Stimulated activated CD4-positive, alpha-beta T cell treated with anti-CD3 and anti-CD28 coated beads, Interleukin-12 subunit alpha, Interleukin-12 subunit beta, amount 100 ng/mL, for 48 hours (primary cell): ENCODE measurements at regions not wholly inside any gene's neighbourhood (a gene's known extent, or its start where the extent isn't known, plus 50 kb on each side); places are given as distances from the start of the nearest gene placed in this dataset.

ENCODE experiments used
- DNase-seq, 3 donors: peaks; one replicate each; pipeline ENCODE4 v3.0.0-alpha.2; 2020; ENCODE audit warnings: low read depth in 2 of 3, low spot score in 1 of 3

DNA sequence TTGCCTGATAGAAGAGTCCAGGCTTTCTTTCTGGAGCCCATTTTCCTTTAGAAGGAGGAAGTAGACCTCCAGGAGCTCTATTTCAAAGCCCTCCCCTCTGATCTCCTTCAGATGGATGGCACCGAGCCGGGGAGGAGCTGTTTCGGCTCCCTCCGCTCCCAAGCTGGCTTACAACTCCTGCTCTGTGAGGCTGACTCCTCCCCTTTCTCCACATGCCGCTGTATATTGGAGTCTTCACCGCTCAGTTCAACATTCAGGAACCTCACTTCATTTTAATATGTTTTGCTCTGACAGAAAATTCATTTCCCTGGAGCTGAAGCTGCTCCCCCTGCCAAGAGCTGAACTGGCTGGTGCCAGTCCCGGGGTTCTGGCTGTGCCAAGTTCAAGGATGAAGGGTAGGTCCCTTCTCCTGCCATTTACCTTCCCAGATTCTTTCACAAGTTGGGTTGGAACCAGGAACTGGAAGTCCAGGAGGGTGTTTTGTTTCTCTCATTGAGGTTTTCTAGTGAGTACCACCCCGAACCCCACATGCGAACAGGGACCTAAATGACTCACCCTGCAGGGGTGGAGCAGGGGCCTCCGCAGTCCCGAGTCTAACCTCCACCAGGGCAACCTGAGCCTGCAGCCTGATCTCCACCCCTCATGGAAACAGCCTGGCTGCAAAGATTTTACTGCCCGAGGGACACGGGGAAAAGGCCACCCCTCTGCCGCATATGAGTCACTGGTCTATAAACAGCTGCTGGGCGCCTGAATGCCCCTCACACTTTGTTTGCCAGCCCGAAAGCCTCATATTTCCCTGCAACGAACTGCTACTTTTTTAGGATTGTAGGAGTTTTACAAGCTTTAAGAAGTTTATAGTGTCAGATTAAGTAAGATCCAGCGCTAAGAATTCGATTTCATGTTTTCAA is 68.6 kb upstream of the FOXA2 start:
- no peak for DNase-seq

GRCh38 chr20:22653658-22654642 is 69.6 kb upstream of the FOXA2 start:
- DNase-seq, result no peak

DNA sequence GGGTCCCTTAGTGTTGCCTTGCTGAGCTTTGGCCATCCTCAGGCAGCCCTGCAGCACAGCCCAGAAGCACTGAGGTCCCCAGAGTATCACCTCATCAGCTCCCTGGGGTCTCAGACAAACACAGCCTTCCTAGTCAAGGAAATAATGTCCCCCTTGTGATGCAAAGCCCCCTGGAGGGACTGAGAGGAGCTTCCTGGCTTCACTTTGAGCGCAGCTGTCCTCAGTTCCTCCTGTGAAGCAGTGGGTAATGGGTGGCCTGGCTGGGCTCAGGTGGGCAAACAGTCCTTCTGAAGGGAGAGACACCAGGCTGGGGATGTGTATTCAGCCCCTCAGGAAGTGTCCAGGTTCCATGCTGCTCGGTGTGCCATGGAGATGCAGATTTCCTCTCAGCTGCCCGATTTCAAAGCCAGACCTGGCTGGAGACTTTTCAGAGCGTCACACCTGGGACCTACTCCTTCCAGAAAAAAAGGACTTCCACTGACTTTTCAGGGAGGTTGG is 79.2 kb upstream of the FOXA2 start:
- DNase-seq, result no peak

- DNase-seq, result no peak
These were observed 82.8 kb upstream of the FOXA2 start for GRCh38 chr20:22667198-22667597.

DNA sequence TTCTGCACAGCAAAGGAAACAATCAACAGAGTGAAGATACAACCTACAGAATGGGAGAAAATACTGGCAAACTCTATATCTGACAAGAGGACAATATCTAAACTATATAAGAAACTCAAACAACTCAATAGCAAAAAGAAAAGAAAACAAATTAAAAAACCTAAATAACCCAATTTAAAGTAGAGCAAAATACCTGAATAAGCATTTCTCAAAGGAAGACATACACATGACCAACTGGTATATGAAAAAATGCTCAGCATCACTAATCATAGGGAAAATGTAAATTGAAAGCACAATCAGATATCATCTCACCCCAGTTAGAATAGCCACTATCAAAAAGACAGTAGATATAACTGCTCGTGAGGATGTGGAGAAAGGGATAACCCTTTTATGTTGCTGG is 87.8 kb upstream of the FOXA2 start:
- no peak for DNase-seq

GRCh38 chr20:22673467-22673866 is 89.1 kb upstream of the FOXA2 start:
- DNase-seq, result no peak

DNA sequence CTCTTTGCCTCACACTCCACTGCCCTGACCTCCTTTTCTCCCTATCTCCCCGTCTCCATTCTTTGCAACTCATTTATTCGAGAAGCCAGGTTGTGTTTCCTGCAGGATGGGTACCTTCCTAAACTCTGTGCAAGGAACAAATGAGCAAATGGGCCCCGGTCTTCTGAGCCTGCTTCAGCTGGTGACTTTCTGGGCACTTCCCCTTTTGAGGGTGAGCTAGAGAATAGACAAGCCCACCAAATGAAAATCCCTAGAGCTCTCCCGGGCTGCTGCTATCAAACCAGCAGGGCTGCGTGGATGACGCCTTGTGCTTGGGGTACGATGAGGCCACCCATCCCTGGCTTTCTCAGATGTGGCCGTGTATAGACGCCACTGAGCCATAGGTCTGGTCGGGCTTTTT is 91.0 kb upstream of the FOXA2 start:
- DNase-seq, result no peak

GRCh38 chr20:22678678-22679077 is 94.3 kb upstream of the FOXA2 start:
- DNase-seq, result no peak

- DNase-seq, result no peak
These were observed 94.8 kb upstream of the FOXA2 start for GRCh38 chr20:22679197-22679596.

- no peak for DNase-seq
These were observed 95.8 kb upstream of the FOXA2 start for GRCh38 chr20:22680031-22680740.

- DNase-seq, result no peak
These were observed 97.3 kb upstream of the FOXA2 start for GRCh38 chr20:22681591-22682248.

GRCh38 chr20:22682381-22682780 is 98.0 kb upstream of the FOXA2 start:
- DNase-seq, result no peak

DNA sequence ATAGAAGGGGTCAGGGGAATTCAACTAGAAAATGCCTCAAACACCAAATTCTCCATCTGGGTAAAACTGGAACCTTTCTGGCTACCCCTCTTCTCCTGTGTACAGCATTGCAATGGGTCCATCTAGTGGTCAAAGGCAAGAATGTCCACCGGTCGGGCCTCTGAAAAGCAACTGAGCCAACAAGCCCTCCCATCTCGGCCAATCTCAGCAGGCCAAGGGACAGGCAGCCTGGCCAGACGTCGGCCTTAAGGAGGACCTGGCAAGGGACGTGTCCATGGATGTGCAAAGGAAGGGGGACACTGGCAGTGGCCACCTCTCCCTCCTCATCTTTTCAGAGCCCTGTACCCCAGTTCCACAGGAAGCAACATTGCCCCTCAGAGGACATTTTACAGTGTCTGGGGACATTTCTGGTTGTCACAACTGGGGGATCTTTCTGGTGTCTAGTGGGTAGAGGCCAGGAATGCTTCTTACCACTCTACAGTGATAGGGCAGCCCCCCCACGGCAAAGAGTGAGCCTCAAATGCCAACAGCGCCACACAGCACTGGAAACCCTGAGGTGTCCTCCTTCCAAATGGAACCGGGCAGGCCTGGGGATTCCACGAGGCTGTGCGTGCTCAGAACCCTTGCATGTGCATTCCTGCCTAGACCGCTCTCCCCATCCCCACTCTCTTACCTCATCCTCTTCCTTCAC is 99.8 kb upstream of the FOXA2 start:
- peak in 2 of 3 donors; percentile 15 to 16 for DNase-seq

DNA sequence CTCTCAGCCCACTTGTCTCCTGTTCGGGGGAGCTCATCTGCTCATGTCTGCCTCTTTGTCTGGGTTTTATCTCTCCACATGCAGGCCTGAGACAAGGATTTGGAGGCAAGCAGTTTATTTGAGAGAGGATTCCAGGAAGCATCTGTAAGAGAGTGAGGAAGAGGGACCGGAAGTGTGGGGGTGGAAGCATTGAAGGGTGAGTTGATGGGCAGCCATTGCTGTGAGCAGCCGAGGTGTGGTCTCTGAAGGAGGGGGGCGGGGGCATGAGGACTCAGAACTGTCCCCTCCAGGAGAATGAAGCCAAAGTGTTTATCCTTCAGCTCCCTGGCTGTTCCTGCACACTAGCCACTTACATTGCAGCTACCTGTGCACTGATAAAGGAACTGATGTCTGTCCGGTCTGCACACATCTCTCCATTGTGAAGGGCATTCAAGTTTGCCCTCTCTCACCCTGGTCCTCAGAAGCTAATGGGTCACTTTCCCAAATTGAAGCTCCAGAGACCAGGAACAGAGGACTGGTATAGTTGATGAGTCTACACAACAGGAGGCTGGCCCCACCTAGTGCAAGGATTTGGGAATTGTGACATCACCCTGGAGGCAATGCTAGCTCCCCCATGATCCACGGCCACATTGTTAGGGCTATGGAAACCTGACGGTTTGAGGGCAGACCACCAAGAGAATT is 100.5 kb upstream of the FOXA2 start:
- DNase-seq, result no peak

GRCh38 chr20:22686097-22686496 is 101.7 kb upstream of the FOXA2 start:
- no peak for DNase-seq

GRCh38 chr20:22687676-22688349 is 103.4 kb upstream of the FOXA2 start:
- DNase-seq, result no peak

GRCh38 chr20:22688485-22688884 is 104.1 kb upstream of the FOXA2 start:
- no peak for DNase-seq

- DNase-seq, result no peak
These were observed 104.9 kb upstream of the FOXA2 start for GRCh38 chr20:22689266-22689665.

- DNase-seq, result no peak
These were observed 105.6 kb upstream of the FOXA2 start for GRCh38 chr20:22690000-22690399.
